ENCODE measurements at regions not wholly inside any gene's neighbourhood (a gene's known extent, or its start where the extent isn't known, plus 50 kb on each side); places are given as distances from the start of the nearest gene placed in this dataset.

DNA sequence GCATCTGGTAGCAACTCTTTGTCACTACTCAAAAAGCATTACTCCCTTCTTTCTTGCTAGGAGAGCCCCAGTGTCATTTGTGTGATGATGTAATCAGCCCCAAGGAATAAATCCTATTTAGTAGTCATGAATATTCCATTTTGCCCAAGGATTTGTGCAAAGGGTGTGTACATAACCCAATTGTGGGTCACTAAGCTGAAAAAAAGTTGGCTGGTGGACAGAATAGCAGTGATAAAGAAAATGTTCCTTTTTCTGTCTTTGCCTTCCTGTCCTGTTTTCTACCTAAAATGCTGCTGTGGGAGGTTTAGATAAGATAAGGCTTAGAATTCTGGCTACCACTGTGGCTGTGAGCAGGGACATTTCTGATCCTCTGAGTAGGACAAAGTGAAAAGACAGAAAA lies 223.1 kb upstream of the ITGA1 start:
- ATAC-seq = no peak
- Histone ChIP-seq H3K4me3 (ENCODE audit: low read length) (no peak overlapping the region), H3K27me3 (ENCODE audit: low read length) (peaks cover 33% of the 10 kb centered on the region), H3K27ac (ENCODE audit: low read length) (no peak overlapping the region), H3K9me2 (replicated peaks; ENCODE audit: low read length) (no peaks in the 10 kb centered on the region), H3K79me2 (ENCODE audit: low read length) (no peaks in the 10 kb centered on the region), H3K4me2 (ENCODE audit: low read length) (no peak overlapping the region), H2AFZ (ENCODE audit: low read length) (no peak overlapping the region), H4K20me1 (ENCODE audit: low read length) (no peaks in the 10 kb centered on the region), H3K9ac (ENCODE audit: low read length) (no peak overlapping the region), H3K36me3 (ENCODE audit: low read depth, low read length) (no peaks in the 10 kb centered on the region), H3K9me3 (ENCODE audit: low read length) (no peaks in the 10 kb centered on the region), H3K4me1 (ENCODE audit: insufficient read depth, low read length) (no peaks in the 10 kb centered on the region), H3F3A (ENCODE audit: low read length, unreplicated experiment) (no peaks in the 10 kb centered on the region)
- intact Hi-C loops (cut with micrococcal nuclease) = no loop called here
- no TSS peak for BruUV-seq (replicated peaks)
- POLR2A ChIA-PET (ENCODE audit: unreplicated experiment) = no interaction called here
- CTCF ChIA-PET = no interaction called here
- TF ChIP-seq EZH2phosphoT487 (IDR thresholded peaks at IDR 0.05; ENCODE audit: borderline replicate concordance, low read length) = no peak
- no peak for TF ChIP-seq EZH2 (IDR thresholded peaks at IDR 0.05; ENCODE audit: low read length, unreplicated experiment)
- TF ChIP-seq, protein P1, sequence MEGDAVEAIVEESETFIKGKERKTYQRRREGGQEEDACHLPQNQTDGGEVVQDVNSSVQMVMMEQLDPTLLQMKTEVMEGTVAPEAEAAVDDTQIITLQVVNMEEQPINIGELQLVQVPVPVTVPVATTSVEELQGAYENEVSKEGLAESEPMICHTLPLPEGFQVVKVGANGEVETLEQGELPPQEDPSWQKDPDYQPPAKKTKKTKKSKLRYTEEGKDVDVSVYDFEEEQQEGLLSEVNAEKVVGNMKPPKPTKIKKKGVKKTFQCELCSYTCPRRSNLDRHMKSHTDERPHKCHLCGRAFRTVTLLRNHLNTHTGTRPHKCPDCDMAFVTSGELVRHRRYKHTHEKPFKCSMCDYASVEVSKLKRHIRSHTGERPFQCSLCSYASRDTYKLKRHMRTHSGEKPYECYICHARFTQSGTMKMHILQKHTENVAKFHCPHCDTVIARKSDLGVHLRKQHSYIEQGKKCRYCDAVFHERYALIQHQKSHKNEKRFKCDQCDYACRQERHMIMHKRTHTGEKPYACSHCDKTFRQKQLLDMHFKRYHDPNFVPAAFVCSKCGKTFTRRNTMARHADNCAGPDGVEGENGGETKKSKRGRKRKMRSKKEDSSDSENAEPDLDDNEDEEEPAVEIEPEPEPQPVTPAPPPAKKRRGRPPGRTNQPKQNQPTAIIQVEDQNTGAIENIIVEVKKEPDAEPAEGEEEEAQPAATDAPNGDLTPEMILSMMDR (conservative IDR thresholded peaks at IDR 0.05; ENCODE audit: low read depth, low read length) = no peak
- DNase-seq = no peak

DNA sequence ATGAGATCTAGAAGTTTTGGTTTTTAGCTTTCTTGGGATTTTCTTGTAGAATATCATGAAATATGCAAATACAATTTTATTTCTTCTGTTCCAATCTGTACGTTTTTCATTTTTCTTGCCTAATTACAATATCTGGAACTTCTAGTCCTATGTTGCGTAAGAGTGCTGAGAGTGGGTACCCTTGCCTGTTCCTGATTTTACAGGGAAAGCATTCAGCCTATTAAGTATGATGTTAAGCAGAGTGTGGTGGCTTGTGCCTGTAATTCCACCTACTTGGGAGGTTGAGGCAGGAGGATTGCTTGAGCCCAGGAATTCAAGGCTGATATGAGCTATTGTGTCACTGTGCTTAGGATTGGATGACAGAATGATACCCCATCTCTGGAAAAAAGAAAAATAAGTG lies 210.2 kb upstream of the ITGA1 start:
- Histone ChIP-seq H3K4me1 (ENCODE audit: insufficient read depth, low read length) (peaks cover 13% of the 10 kb centered on the region; the same call in 1 of the 2 replicates), H3K9me2 (replicated peaks; ENCODE audit: low read length) (no peaks in the 10 kb centered on the region), H2AFZ (ENCODE audit: low read length) (no peak overlapping the region), H3K9ac (ENCODE audit: low read length) (no peak overlapping the region), H3K79me2 (ENCODE audit: low read length) (no peaks in the 10 kb centered on the region), H3K27ac (ENCODE audit: low read length) (no peak overlapping the region), H3F3A (ENCODE audit: low read length, unreplicated experiment) (no peaks in the 10 kb centered on the region), H4K20me1 (ENCODE audit: low read length) (no peaks in the 10 kb centered on the region), H3K4me3 (ENCODE audit: low read length) (no peak overlapping the region), H3K9me3 (ENCODE audit: low read length) (no peaks in the 10 kb centered on the region), H3K27me3 (ENCODE audit: low read length) (peaks cover 14% of the 10 kb centered on the region), H3K4me2 (ENCODE audit: low read length) (no peak overlapping the region), H3K36me3 (ENCODE audit: low read depth, low read length) (no peaks in the 10 kb centered on the region)
- no peak for ATAC-seq
- CTCF ChIA-PET = no interaction called here
- POLR2A ChIA-PET (ENCODE audit: unreplicated experiment) = no interaction called here
- no TSS peak for BruUV-seq (replicated peaks)
- no peak for TF ChIP-seq EZH2phosphoT487 (IDR thresholded peaks at IDR 0.05; ENCODE audit: borderline replicate concordance, low read length)
- intact Hi-C loops (cut with micrococcal nuclease) = no loop called here
- DNase-seq = no peak

DNA sequence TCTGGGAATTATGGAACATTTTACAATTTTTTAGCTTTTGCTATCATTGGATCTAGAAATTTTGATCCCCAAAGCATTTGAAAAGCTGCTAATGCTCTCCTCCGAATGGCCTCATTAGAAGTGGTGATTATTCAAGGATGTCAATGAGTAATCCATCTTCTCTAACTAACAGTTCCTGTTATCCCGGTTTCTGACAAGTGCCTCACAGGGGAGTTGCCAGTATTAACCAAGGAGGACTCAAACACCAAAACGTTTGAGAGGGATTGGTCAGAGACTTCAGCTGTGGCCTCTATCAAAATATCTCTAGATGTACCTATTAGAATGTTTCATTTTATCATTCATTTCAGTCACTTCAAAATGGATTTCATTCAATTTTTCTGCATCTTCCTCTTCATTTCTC lies 208.3 kb upstream of the ITGA1 start:
- peaks cover 7% of the 10 kb centered on the region; the same call in 1 of the 2 replicates for H3K27me3 ChIP-seq (ENCODE audit: low read length)
- H3K4me1 ChIP-seq (ENCODE audit: insufficient read depth, low read length) = peaks cover 13% of the 10 kb centered on the region; the same call in 1 of the 2 replicates
- H3K9me3 ChIP-seq (ENCODE audit: low read length) = no peaks in the 10 kb centered on the region
- ATAC-seq (peak; percentile 37), DNase-seq (peak; percentile 61)
- H4K20me1 ChIP-seq (ENCODE audit: low read length) = no peaks in the 10 kb centered on the region
- no peak overlapping the region for H2AFZ ChIP-seq (ENCODE audit: low read length)
- no peak overlapping the region for H3K27ac ChIP-seq (ENCODE audit: low read length)
- H3K9ac ChIP-seq (ENCODE audit: low read length) = no peak overlapping the region
- no peak overlapping the region for H3K4me3 ChIP-seq (ENCODE audit: low read length)
- no peaks in the 10 kb centered on the region for H3K36me3 ChIP-seq (ENCODE audit: low read depth, low read length)
- TF ChIP-seq EZH2 (IDR thresholded peaks at IDR 0.05; ENCODE audit: low read length, unreplicated experiment) (no peak), EZH2phosphoT487 (IDR thresholded peaks at IDR 0.05; ENCODE audit: borderline replicate concordance, low read length) (no peak)
- TF ChIP-seq, protein P1 (conservative IDR thresholded peaks at IDR 0.05; ENCODE audit: low read depth, low read length) = no peak
- POLR2A ChIA-PET (ENCODE audit: unreplicated experiment) = no interaction called here
- no TSS peak for BruUV-seq (replicated peaks)
- H3K4me2 ChIP-seq (ENCODE audit: low read length) = 0 out of 2 replicates have a peak overlapping the region, but pooled peaks have one; percentile 15
- no peaks in the 10 kb centered on the region for H3K79me2 ChIP-seq (ENCODE audit: low read length)
- CTCF ChIA-PET = no interaction called here
- H3K9me2 ChIP-seq (replicated peaks; ENCODE audit: low read length) = no peaks in the 10 kb centered on the region
- intact Hi-C loops (cut with micrococcal nuclease) = no loop called here
- no peaks in the 10 kb centered on the region for H3F3A ChIP-seq (ENCODE audit: low read length, unreplicated experiment)

Measured in PC-3 (cell line).